IMR-90 (cell line): ENCODE measurements at regions not wholly inside any gene's neighbourhood (a gene's known extent, or its start where the extent isn't known, plus 50 kb on each side); places are given as distances from the start of the nearest gene placed in this dataset.

Experiments used
- ATAC-seq: fragments of 200-7000 bp; cut with Tn5 transposase; 2 replicates; pipeline ENCODE4 v1.9.1; 2020; ENCODE audit warnings: low read depth, mild to moderate bottlenecking, moderate library complexity
- BruUV-seq: library from RNA; stranded (reverse); fragments of 400-500 nt; replicated peaks from 2 replicates; lab custom pipeline; 2021; lab: Mats Ljungman, UMichigan
- CTCF ChIA-PET: fragments of 300-600 bp; formaldehyde crosslinking; extraction: SDS; loops from one replicate; lab custom pipeline; 2021; ENCODE audit warnings: antibody characterized with exemption; lab: Yijun Ruan, JAX
- POLR2A ChIA-PET: fragments of 300-600 bp; sonication (Branson Sonifier 250); formaldehyde crosslinking; loops from one replicate; lab custom pipeline; 2022; ENCODE audit warnings: antibody characterized with exemption; ENCODE audit not compliant: unreplicated experiment; lab: Charles Lee
- DNase-seq: peaks from one replicate; pipeline ENCODE4 v3.0.0; 2013
- H2AFZ ChIP-seq: replicated peaks from 2 replicates; pipeline ENCODE3; 2013; ENCODE audit warnings: low read length, mild to moderate bottlenecking; ENCODE audit not compliant: poor library complexity
- H2AK5ac ChIP-seq: 2 replicates; pipeline ENCODE4 v1.6.1; 2013; ENCODE audit warnings: low read depth, low read length, inconsistent platforms
- H2AK9ac ChIP-seq: replicated peaks from 2 replicates; pipeline ENCODE3; 2013; ENCODE audit warnings: mild to moderate bottlenecking, low read depth, low read length, moderate library complexity; ENCODE audit not compliant: poor library complexity
- H2BK120ac ChIP-seq: 2 replicates; pipeline ENCODE4 v1.6.1; 2013; ENCODE audit warnings: low read depth, low read length, inconsistent platforms
- H2BK15ac ChIP-seq: 3 replicates; pipeline ENCODE4 v1.6.1; 2013; ENCODE audit warnings: low read depth, low read length, inconsistent platforms
- H2BK20ac ChIP-seq: 2 replicates; pipeline ENCODE4 v1.6.1; 2013; ENCODE audit warnings: low read depth, mild to moderate bottlenecking, inconsistent platforms, low read length, moderate library complexity
- H2BK5ac ChIP-seq: 2 replicates; pipeline ENCODE4 v1.6.1; 2013; ENCODE audit warnings: mild to moderate bottlenecking, low read depth, low read length, inconsistent platforms; ENCODE audit not compliant: poor library complexity, severe bottlenecking
- H3K14ac ChIP-seq: replicated peaks from 2 replicates; pipeline ENCODE4 v1.6.1; 2013; ENCODE audit warnings: low read depth, low read length, inconsistent platforms
- H3K18ac ChIP-seq: 2 replicates; pipeline ENCODE4 v1.6.1; 2013; ENCODE audit warnings: low read depth, low read length, control low read depth
- H3K23ac ChIP-seq: 2 replicates; pipeline ENCODE4 v1.6.1; 2013; ENCODE audit warnings: low read depth, low read length, inconsistent platforms
- H3K27ac ChIP-seq: 2 replicates; pipeline ENCODE4 v1.5.1; 2013; ENCODE audit warnings: mild to moderate bottlenecking, control low read depth, low read length; ENCODE audit not compliant: insufficient read depth
- H3K27me3 ChIP-seq: 2 replicates; pipeline ENCODE4 v1.6.1; 2013; ENCODE audit warnings: low read length; ENCODE audit not compliant: control insufficient read depth, insufficient read depth
- H3K36me3 ChIP-seq: 2 replicates; pipeline ENCODE4 v1.6.1; 2013; ENCODE audit warnings: low read length, mixed read lengths; ENCODE audit not compliant: control insufficient read depth, insufficient read depth
- H3K4ac ChIP-seq: 2 replicates; pipeline ENCODE4 v1.6.1; 2013; ENCODE audit warnings: low read depth, low read length, inconsistent platforms
- H3K4me1 ChIP-seq: 2 replicates; pipeline ENCODE4 v1.6.1; 2013; ENCODE audit warnings: low read length, mixed read lengths; ENCODE audit not compliant: control insufficient read depth, insufficient read depth
- H3K4me2 ChIP-seq: 2 replicates; pipeline ENCODE4 v1.6.1; 2013; ENCODE audit warnings: low read depth, mild to moderate bottlenecking, control low read depth, low read length, moderate library complexity
- H3K4me3 ChIP-seq: 2 replicates; pipeline ENCODE4 v1.5.1; 2013; ENCODE audit warnings: low read depth, mild to moderate bottlenecking, control low read depth, low read length, moderate library complexity; ENCODE audit not compliant: insufficient read depth
- H3K56ac ChIP-seq: 2 replicates; pipeline ENCODE4 v1.6.1; 2013; ENCODE audit warnings: low read length, inconsistent platforms; ENCODE audit not compliant: insufficient read depth; ENCODE audit errors: extremely low read depth
- H3K79me1 ChIP-seq, 2 experiments: 2 replicates each; pipeline ENCODE4 v1.6.1; 2013; ENCODE audit warnings: low read length in 2 of 2, inconsistent platforms in 1 of 2, low read depth in 1 of 2
- H3K9ac ChIP-seq: 2 replicates; pipeline ENCODE4 v1.6.1; 2013; ENCODE audit warnings: low read depth, low read length, control low read depth
- H3K9me1 ChIP-seq: 2 replicates; pipeline ENCODE4 v1.6.1; 2013; ENCODE audit warnings: low read length, inconsistent platforms; ENCODE audit not compliant: insufficient read depth
- H3K9me3 ChIP-seq: 2 replicates; pipeline ENCODE4 v1.6.1; 2013; ENCODE audit warnings: low read length; ENCODE audit not compliant: control insufficient read depth, insufficient read depth
- H4K20me1 ChIP-seq: 2 replicates; pipeline ENCODE4 v1.6.1; 2013; ENCODE audit warnings: low read length, inconsistent platforms; ENCODE audit not compliant: insufficient read depth
- H4K5ac ChIP-seq: 2 replicates; pipeline ENCODE4 v1.6.1; 2013; ENCODE audit warnings: mild to moderate bottlenecking, low read depth, low read length, control low read depth
- H4K8ac ChIP-seq, 2 experiments: 2 replicates each; pipeline ENCODE4 v1.6.1; 2013; ENCODE audit warnings: low read depth in 2 of 2, low read length in 2 of 2, control low read depth in 1 of 2, inconsistent platforms in 1 of 2
- H4K91ac ChIP-seq: 2 replicates; pipeline ENCODE4 v1.6.1; 2013; ENCODE audit warnings: low read depth, low read length, inconsistent platforms; ENCODE audit not compliant: insufficient read depth
- BHLHE40 ChIP-seq: fragments of 150-350 bp; IDR thresholded peaks from 2 replicates; pipeline ENCODE4 v1.6.1; 2016; ENCODE audit warnings: mild to moderate bottlenecking, low read depth, low read length
- CEBPB ChIP-seq: IDR thresholded peaks from 2 replicates; pipeline ENCODE4 v1.6.1; 2012; ENCODE audit warnings: low read depth, low read length, improper control_type of control experiment
- CHD1 ChIP-seq: IDR thresholded peaks from 2 replicates; pipeline ENCODE4 v1.6.1; 2012; ENCODE audit warnings: low read depth, low read length, improper control_type of control experiment
- CTCF ChIP-seq: conservative IDR thresholded peaks from 2 replicates; pipeline ENCODE4 v1.5.1; 2012; ENCODE audit warnings: mild to moderate bottlenecking, low read depth, low read length, improper control_type of control experiment
- FOS ChIP-seq: fragments of 150-350 bp; IDR thresholded peaks from 2 replicates; pipeline ENCODE4 v1.6.1; 2016; ENCODE audit warnings: low read depth, low read length
- MAFK ChIP-seq: IDR thresholded peaks from 2 replicates; pipeline ENCODE4 v1.6.1; 2012; ENCODE audit warnings: low read depth, low read length, improper control_type of control experiment
- MAZ ChIP-seq: IDR thresholded peaks from 2 replicates; pipeline ENCODE4 v1.6.1; 2012; ENCODE audit warnings: low read depth, mild to moderate bottlenecking, low read length, improper control_type of control experiment, moderate library complexity, borderline replicate concordance
- MXI1 ChIP-seq: IDR thresholded peaks from 2 replicates; pipeline ENCODE4 v1.6.1; 2012; ENCODE audit warnings: low read depth, mild to moderate bottlenecking, low read length, moderate library complexity, borderline replicate concordance
- NFE2L2 ChIP-seq: fragments of 150-350 bp; IDR thresholded peaks from 2 replicates; pipeline ENCODE4 v1.6.1; 2016; ENCODE audit warnings: low read depth, mild to moderate bottlenecking, low read length
- POLR2A ChIP-seq: IDR thresholded peaks from 2 replicates; pipeline ENCODE4 v1.6.1; 2012; ENCODE audit warnings: mild to moderate bottlenecking, low read depth, low read length
- RAD21 ChIP-seq: IDR thresholded peaks from 2 replicates; pipeline ENCODE4 v1.6.1; 2012; ENCODE audit warnings: low read length, improper control_type of control experiment
- RCOR1 ChIP-seq: IDR thresholded peaks from 2 replicates; pipeline ENCODE4 v1.6.1; 2012; ENCODE audit warnings: mild to moderate bottlenecking, low read length, improper control_type of control experiment; ENCODE audit not compliant: insufficient replicate concordance
- RFX5 ChIP-seq: IDR thresholded peaks from 2 replicates; pipeline ENCODE4 v1.8.0; 2012; ENCODE audit warnings: low read depth, mild to moderate bottlenecking, low read length, moderate library complexity
- SMC3 ChIP-seq: fragments of 150-350 bp; IDR thresholded peaks from 2 replicates; pipeline ENCODE4 v1.6.1; 2016; ENCODE audit warnings: low read depth, mild to moderate bottlenecking, antibody characterized with exemption, low read length, moderate library complexity
- WGBS, 2 experiments: methylation state at CpG; one replicate each; pipeline versions ENCODE4 v1.1.5 to v1.1.7; 2013; ENCODE audit warnings: missing lambda C conversion rate in 2 of 2; ENCODE audit not compliant: insufficient read length in 1 of 2; ENCODE audit errors: extremely low coverage in 2 of 2; 5-methylcytosine and 5-hydroxymethylcytosine counted together
- dilution Hi-C: fragments of 300-500 bp; cut with HindIII; formaldehyde crosslinking; loops from one replicate; pipeline ENCODE4 v1.14.3; 2018; ENCODE audit warnings: low sequenced_read_pairs; ENCODE audit not compliant: unreplicated experiment
- in situ Hi-C: fragments of 300-500 bp; cut with MboI; formaldehyde crosslinking; loops from 3 replicates; pipeline ENCODE4 v1.14.3; 2019; ENCODE audit warnings: low sequenced_read_pairs, inconsistent platforms, mixed read lengths
- intact Hi-C: fragments of 100-400 bp; cut with micrococcal nuclease; formaldehyde crosslinking; loops from 2 replicates; pipeline ENCODE4 v1.10.0; 2022
- TF ChIP-seq, protein P1 (sequence below): fragments of 150-350 bp; IDR thresholded peaks from 2 replicates; pipeline ENCODE4 v1.6.1; 2016; ENCODE audit warnings: low read depth, mild to moderate bottlenecking, low read length, moderate library complexity, borderline replicate concordance
- TF ChIP-seq, protein P2 (sequence below): fragments of 150-350 bp; IDR thresholded peaks from 2 replicates; pipeline ENCODE4 v1.6.1; 2017; ENCODE audit warnings: mild to moderate bottlenecking, antibody characterized with exemption, low read length, low read depth

DNA sequence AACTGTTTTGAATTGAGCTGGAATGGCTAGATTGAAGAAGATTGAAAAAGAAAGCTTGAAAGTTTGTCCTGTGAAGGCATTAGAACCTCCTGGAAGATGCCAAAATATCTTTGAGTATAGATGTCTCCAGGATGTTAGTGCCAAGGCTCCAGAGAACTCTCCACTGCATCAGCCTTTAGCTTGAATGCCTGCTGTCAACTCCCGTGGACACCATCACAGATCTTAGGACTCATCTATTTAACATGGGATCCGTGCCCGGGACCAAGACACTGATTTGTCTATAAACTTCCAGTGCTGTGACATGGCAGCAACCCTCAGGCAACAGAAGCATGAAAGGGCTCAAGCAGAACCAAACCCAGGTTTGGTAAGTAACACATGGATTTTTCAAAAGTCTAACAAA, 670.9 kb upstream of the ST8SIA4 start:
- Histone ChIP-seq H4K20me1 (no peaks in the 10 kb centered on the region), H3K18ac (no peak overlapping the region), H2AFZ (no peak overlapping the region), H3K4me2 (no peak overlapping the region), H2BK120ac (no peak overlapping the region), H3K4me1 (no peaks in the 10 kb centered on the region), H2BK20ac (no peak overlapping the region), H2AK9ac (no peak overlapping the region), H4K8ac (no peak overlapping the region), H3K14ac (no peak overlapping the region), H3K4ac (no peak overlapping the region), H2AK5ac (no peak overlapping the region), H3K9me3 (peaks cover 6% of the 10 kb centered on the region), H3K27me3 (no peaks in the 10 kb centered on the region), H2BK15ac (no peak overlapping the region), H3K23ac (no peak overlapping the region), H3K9ac (no peak overlapping the region), H3K56ac (no peak overlapping the region), H3K79me1 (no peaks in the 10 kb centered on the region), H3K4me3 (no peak overlapping the region), H2BK5ac (no peak overlapping the region), H3K27ac (no peak overlapping the region), H4K91ac (no peak overlapping the region), H3K36me3 (no peaks in the 10 kb centered on the region), H3K9me1 (no peaks in the 10 kb centered on the region), H4K5ac (no peak overlapping the region)
- DNase-seq = no peak
- WGBS, 2 experiments = no CpG with 5 or more reads among the region's 3 CpGs
- TF ChIP-seq CHD1 (no peak), CTCF (no peak), SMC3 (no peak), RCOR1 (no peak), RAD21 (no peak), MAFK (no peak), CEBPB (no peak), NFE2L2 (no peak), MXI1 (no peak), RFX5 (no peak), MAZ (no peak), FOS (no peak), BHLHE40 (no peak), POLR2A (no peak)
- TF ChIP-seq, protein P1, sequence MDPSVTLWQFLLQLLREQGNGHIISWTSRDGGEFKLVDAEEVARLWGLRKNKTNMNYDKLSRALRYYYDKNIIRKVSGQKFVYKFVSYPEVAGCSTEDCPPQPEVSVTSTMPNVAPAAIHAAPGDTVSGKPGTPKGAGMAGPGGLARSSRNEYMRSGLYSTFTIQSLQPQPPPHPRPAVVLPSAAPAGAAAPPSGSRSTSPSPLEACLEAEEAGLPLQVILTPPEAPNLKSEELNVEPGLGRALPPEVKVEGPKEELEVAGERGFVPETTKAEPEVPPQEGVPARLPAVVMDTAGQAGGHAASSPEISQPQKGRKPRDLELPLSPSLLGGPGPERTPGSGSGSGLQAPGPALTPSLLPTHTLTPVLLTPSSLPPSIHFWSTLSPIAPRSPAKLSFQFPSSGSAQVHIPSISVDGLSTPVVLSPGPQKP = no peak
- TF ChIP-seq, protein P2, sequence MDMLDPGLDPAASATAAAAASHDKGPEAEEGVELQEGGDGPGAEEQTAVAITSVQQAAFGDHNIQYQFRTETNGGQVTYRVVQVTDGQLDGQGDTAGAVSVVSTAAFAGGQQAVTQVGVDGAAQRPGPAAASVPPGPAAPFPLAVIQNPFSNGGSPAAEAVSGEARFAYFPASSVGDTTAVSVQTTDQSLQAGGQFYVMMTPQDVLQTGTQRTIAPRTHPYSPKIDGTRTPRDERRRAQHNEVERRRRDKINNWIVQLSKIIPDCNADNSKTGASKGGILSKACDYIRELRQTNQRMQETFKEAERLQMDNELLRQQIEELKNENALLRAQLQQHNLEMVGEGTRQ = no peak
- dilution Hi-C loops (no loop called here), in situ Hi-C loops (no loop called here), intact Hi-C loops (no loop called here)
- CTCF ChIA-PET = interaction anchor here (0.5 kb wide), 1 partner anchor 17 kb away, joined by 5 read pairs; no protein-coding TSS in a partner anchor
- BruUV-seq = no TSS peak
- ATAC-seq = no peak
- POLR2A ChIA-PET = no interaction called here
